Vagina (tissue), 2 donors: ENCODE measurements at regions not wholly inside any gene's neighbourhood (a gene's known extent, or its start where the extent isn't known, plus 50 kb on each side); places are given as distances from the start of the nearest gene placed in this dataset.

Experiments used
- DNase-seq, 2 donors: peaks; one replicate each; pipeline ENCODE4 v3.0.0-alpha.2; 2017; ENCODE audit errors: extremely low spot score in 2 of 2
- H3K27ac ChIP-seq: fragments of 200-600 bp; sonication (generic); one replicate; pipeline ENCODE4 v1.5.1; 2019
- H3K27me3 ChIP-seq: fragments of 200-600 bp; sonication (generic); one replicate; pipeline ENCODE4 v1.5.1; 2019
- H3K36me3 ChIP-seq, 2 donors: fragments of 200-600 bp; sonication (generic); one replicate each; pipeline ENCODE4 v1.5.1; 2017 to 2019
- H3K4me1 ChIP-seq: fragments of 200-600 bp; sonication (generic); one replicate; pipeline ENCODE4 v1.5.1; 2019
- H3K4me3 ChIP-seq, 2 donors: fragments of 200-600 bp; sonication (generic); 1 replicate in 1 of 2; 2 replicates in 1 of 2; pipeline ENCODE4 v1.5.1; 2016 to 2019
- H3K9me3 ChIP-seq: fragments of 200-600 bp; sonication (generic); one replicate; pipeline ENCODE4 v1.5.1; 2019
- POLR2A ChIP-seq, 2 donors: fragments of 450-650 bp; IDR thresholded peaks; one replicate each; pipeline ENCODE4 v1.6.1; 2017; ENCODE audit warnings: antibody characterized with exemption in 2 of 2, mild to moderate bottlenecking in 2 of 2, moderate library complexity in 2 of 2
- POLR2AphosphoS5 ChIP-seq, 2 donors: sonication (generic); formaldehyde crosslinking; IDR thresholded peaks; one replicate each; pipeline ENCODE4 v1.9.0; 2017; ENCODE audit warnings: antibody characterized with exemption in 2 of 2, mild to moderate bottlenecking in 2 of 2, low read depth in 1 of 2; ENCODE audit not compliant: insufficient read depth in 1 of 2
- intact Hi-C: fragments of 100-400 bp; cut with DNase I; formaldehyde crosslinking; loops from one replicate; pipeline ENCODE4 v1.15.1; 2023
- TF ChIP-seq, protein P1 (sequence below), 3 experiments: fragments of 450-650 bp in 2 of 3; fragments of 200-600 bp in 1 of 3; sonication (generic) in 1 of 3; IDR thresholded peaks; one replicate each; pipeline ENCODE4 v1.5.1; 2017 to 2019; ENCODE audit warnings: antibody characterized with exemption in 3 of 3, mild to moderate bottlenecking in 2 of 3, moderate library complexity in 2 of 3

- Histone ChIP-seq H3K9me3 (no peaks in the 10 kb centered on the region), H3K27me3 (no peaks in the 10 kb centered on the region), H3K36me3 (no peaks in the 10 kb centered on the region), H3K4me1 (no peaks in the 10 kb centered on the region), H3K4me3 (no peak overlapping the region), H3K27ac (no peak overlapping the region)
- intact Hi-C loops = no loop called here
- TF ChIP-seq, protein P1, sequence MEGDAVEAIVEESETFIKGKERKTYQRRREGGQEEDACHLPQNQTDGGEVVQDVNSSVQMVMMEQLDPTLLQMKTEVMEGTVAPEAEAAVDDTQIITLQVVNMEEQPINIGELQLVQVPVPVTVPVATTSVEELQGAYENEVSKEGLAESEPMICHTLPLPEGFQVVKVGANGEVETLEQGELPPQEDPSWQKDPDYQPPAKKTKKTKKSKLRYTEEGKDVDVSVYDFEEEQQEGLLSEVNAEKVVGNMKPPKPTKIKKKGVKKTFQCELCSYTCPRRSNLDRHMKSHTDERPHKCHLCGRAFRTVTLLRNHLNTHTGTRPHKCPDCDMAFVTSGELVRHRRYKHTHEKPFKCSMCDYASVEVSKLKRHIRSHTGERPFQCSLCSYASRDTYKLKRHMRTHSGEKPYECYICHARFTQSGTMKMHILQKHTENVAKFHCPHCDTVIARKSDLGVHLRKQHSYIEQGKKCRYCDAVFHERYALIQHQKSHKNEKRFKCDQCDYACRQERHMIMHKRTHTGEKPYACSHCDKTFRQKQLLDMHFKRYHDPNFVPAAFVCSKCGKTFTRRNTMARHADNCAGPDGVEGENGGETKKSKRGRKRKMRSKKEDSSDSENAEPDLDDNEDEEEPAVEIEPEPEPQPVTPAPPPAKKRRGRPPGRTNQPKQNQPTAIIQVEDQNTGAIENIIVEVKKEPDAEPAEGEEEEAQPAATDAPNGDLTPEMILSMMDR (IDR thresholded peaks at IDR 0.05) = no peak
- no peak for TF ChIP-seq POLR2A (IDR thresholded peaks at IDR 0.05)
- TF ChIP-seq POLR2AphosphoS5 (IDR thresholded peaks at IDR 0.05; ENCODE audit: insufficient read depth in 1 of 2, low read depth in 1 of 2) = no peak
- no peak for DNase-seq
These were observed 667.8 kb downstream of the NOVA1 start for GRCh38 chr14:25929881-25930615.

DNA sequence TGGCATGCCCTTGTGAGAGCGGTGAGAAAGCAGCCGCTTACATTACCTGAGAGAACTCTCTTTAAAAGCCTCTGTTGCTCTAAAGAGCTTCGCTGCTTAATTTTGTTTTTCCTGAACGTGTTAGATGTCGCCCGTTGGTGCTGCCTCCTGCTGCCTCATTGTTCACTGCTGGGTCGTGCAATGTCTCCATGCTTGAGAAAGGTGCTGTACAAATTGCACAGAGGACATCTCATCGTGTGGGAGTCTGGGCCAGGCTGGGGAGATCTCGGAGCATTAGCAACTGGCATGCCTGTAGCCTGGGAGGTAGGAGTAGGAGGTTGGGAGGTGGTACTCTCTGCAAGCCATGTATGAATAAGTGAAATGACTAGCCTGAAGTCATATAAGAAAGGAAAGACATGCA lies 686.0 kb downstream of the NOVA1 start:
- H3K9me3 ChIP-seq = no peaks in the 10 kb centered on the region
- H3K36me3 ChIP-seq = no peaks in the 10 kb centered on the region
- no peaks in the 10 kb centered on the region for H3K27me3 ChIP-seq
- no peak overlapping the region for H3K4me3 ChIP-seq
- no peak overlapping the region for H3K27ac ChIP-seq
- TF ChIP-seq POLR2A (IDR thresholded peaks at IDR 0.05) (no peak), POLR2AphosphoS5 (IDR thresholded peaks at IDR 0.05; ENCODE audit: insufficient read depth in 1 of 2, low read depth in 1 of 2) (no peak)
- TF ChIP-seq, protein P1 (IDR thresholded peaks at IDR 0.05) = no peak
- no peaks in the 10 kb centered on the region for H3K4me1 ChIP-seq
- DNase-seq = no peak
- intact Hi-C loops = no loop called here

DNA sequence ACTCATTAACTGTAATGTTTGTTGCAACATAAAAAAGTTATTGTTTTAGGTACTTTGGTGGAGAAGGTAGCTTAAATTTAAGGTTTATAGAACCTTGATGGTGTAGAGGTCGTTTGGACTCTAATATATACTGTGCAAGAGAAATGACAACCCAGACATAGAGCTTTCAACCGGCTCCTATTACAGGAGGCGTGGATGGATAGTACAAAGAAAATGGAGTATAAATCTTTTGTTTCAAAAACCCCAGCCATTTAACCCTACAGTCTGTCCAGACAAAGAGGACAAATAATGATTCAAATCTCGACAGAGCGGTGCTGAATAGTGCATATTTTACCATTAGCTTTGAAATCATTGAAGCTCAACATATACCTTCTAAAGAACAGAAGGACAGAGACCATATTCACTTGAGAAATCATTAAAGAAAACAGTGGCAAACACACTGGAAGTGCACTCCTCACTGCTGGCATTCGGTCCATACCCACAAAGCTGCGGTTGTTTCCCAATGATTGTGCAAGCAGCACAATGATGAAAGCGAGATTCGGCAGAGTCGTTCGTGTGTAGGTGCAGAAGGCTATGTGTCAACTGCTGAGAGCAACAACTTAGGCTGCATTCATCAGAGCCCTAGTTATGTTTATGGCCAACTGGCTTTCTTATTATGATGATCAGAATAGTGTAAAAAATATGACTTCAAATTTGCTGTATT lies 688.6 kb downstream of the NOVA1 start:
- no peaks in the 10 kb centered on the region for H3K9me3 ChIP-seq
- no peaks in the 10 kb centered on the region for H3K27me3 ChIP-seq
- no peak overlapping the region for H3K27ac ChIP-seq
- intact Hi-C loops = no loop called here
- TF ChIP-seq, protein P1 (IDR thresholded peaks at IDR 0.05) = no peak
- TF ChIP-seq POLR2A (IDR thresholded peaks at IDR 0.05) = no peak
- TF ChIP-seq POLR2AphosphoS5 (IDR thresholded peaks at IDR 0.05; ENCODE audit: insufficient read depth in 1 of 2, low read depth in 1 of 2) = no peak
- H3K36me3 ChIP-seq = no peaks in the 10 kb centered on the region
- no peak for DNase-seq
- no peak overlapping the region for H3K4me3 ChIP-seq
- no peaks in the 10 kb centered on the region for H3K4me1 ChIP-seq

GRCh38 chr14:25908277-25909044 lies 689.4 kb downstream of the NOVA1 start:
- Histone ChIP-seq H3K4me3 (no peak overlapping the region), H3K27ac (no peak overlapping the region), H3K9me3 (no peaks in the 10 kb centered on the region), H3K4me1 (no peaks in the 10 kb centered on the region), H3K27me3 (no peaks in the 10 kb centered on the region), H3K36me3 (no peaks in the 10 kb centered on the region)
- intact Hi-C loops = no loop called here
- no peak for TF ChIP-seq POLR2A (IDR thresholded peaks at IDR 0.05)
- TF ChIP-seq, protein P1 (IDR thresholded peaks at IDR 0.05) = no peak
- no peak for TF ChIP-seq POLR2AphosphoS5 (IDR thresholded peaks at IDR 0.05; ENCODE audit: insufficient read depth in 1 of 2, low read depth in 1 of 2)
- DNase-seq = no peak
